ENCODE measurements at regions not wholly inside any gene's neighbourhood (a gene's known extent, or its start where the extent isn't known, plus 50 kb on each side); places are given as distances from the start of the nearest gene placed in this dataset.

GRCh38 chr12:19003141-19003540 is 126.4 kb upstream of the PLEKHA5 start:
- TF ChIP-seq CTCF (IDR thresholded peaks at IDR 0.05) (no peak), EZH2 (IDR thresholded peaks at IDR 0.05; ENCODE audit: borderline replicate concordance, insufficient read depth, low read depth, low read length, poor library complexity, severe bottlenecking) (no peak)

Data from B cell (primary cell).